OCI-LY1 (cell line): ENCODE measurements at regions not wholly inside any gene's neighbourhood (a gene's known extent, or its start where the extent isn't known, plus 50 kb on each side); places are given as distances from the start of the nearest gene placed in this dataset.

Experiments used
- H2AFZ ChIP-seq: fragments of 200-600 bp; sonication (generic), shearing (Covaris generic); 2 replicates; pipeline ENCODE4 v1.6.0; 2014; ENCODE audit warnings: antibody characterized with exemption, mild to moderate bottlenecking, low read length
- H3F3A ChIP-seq: fragments of 200-600 bp; sonication (generic), shearing (Covaris generic); 2 replicates; pipeline ENCODE4 v1.6.0; 2014; ENCODE audit warnings: mild to moderate bottlenecking, antibody characterized with exemption, low read length, moderate library complexity; ENCODE audit not compliant: insufficient read depth
- H3K27ac ChIP-seq: fragments of 200-600 bp; sonication (generic); 2 replicates; pipeline ENCODE4 v1.5.1; 2014; ENCODE audit warnings: low read length, mixed run types, mild to moderate bottlenecking, low read depth; ENCODE audit not compliant: poor library complexity, severe bottlenecking
- H3K27me3 ChIP-seq: fragments of 200-600 bp; sonication (generic); 2 replicates; pipeline ENCODE4 v1.6.0; 2014; ENCODE audit warnings: antibody characterized with exemption, mild to moderate bottlenecking, low read length, moderate library complexity; ENCODE audit not compliant: insufficient read depth
- H3K36me3 ChIP-seq: fragments of 200-600 bp; sonication (generic); 2 replicates; pipeline ENCODE4 v1.6.1; 2014; ENCODE audit warnings: mild to moderate bottlenecking, antibody characterized with exemption, low read length, moderate library complexity, mixed read lengths; ENCODE audit not compliant: insufficient read depth
- H3K4me1 ChIP-seq: fragments of 200-600 bp; sonication (generic); 2 replicates; pipeline ENCODE4 v1.5.1; 2014; ENCODE audit warnings: mild to moderate bottlenecking, low read length, moderate library complexity; ENCODE audit not compliant: insufficient read depth, severe bottlenecking
- H3K4me2 ChIP-seq: fragments of 200-600 bp; sonication (generic), shearing (Covaris generic); 2 replicates; pipeline ENCODE4 v1.6.1; 2014; ENCODE audit warnings: low read length
- H3K4me3 ChIP-seq: fragments of 200-600 bp; sonication (generic); 2 replicates; pipeline ENCODE4 v1.5.1; 2014; ENCODE audit warnings: low read length, low read depth, mild to moderate bottlenecking, mixed read lengths; ENCODE audit not compliant: poor library complexity, severe bottlenecking
- H3K79me2 ChIP-seq: fragments of 200-600 bp; shearing (Covaris generic); 2 replicates; pipeline ENCODE4 v1.6.1; 2016; ENCODE audit warnings: mixed run types, low read length, mixed read lengths; ENCODE audit not compliant: insufficient read depth
- H3K9ac ChIP-seq: fragments of 200-600 bp; sonication (generic), shearing (Covaris generic); 2 replicates; pipeline ENCODE4 v1.6.1; 2014; ENCODE audit warnings: mild to moderate bottlenecking, low read length, mixed read lengths
- H3K9me2 ChIP-seq: fragments of 200-600 bp; sonication (generic), shearing (Covaris generic); 2 replicates; pipeline ENCODE4 v1.6.1; 2014; ENCODE audit warnings: low read depth, mild to moderate bottlenecking, low read length, mixed read lengths
- H3K9me3 ChIP-seq: fragments of 200-600 bp; shearing (Covaris generic); 2 replicates; pipeline ENCODE4 v1.6.1; 2014; ENCODE audit warnings: low read length, mixed read lengths
- H4K20me1 ChIP-seq: fragments of 200-600 bp; sonication (generic), shearing (Covaris generic); 2 replicates; pipeline ENCODE4 v1.6.0; 2016; ENCODE audit warnings: mild to moderate bottlenecking, low read length; ENCODE audit not compliant: insufficient read depth
- EZH2 ChIP-seq: fragments of 200-600 bp; sonication (generic), shearing (Covaris generic); IDR thresholded peaks from 2 replicates; pipeline ENCODE4 v1.8.0; 2017; ENCODE audit warnings: borderline replicate concordance, mixed run types, mild to moderate bottlenecking, antibody characterized with exemption, low read length, moderate library complexity, mixed read lengths
- TF ChIP-seq, protein P1 (sequence below): fragments of 200-600 bp; sonication (generic), shearing (Covaris generic); IDR thresholded peaks from 2 replicates; pipeline ENCODE4 v1.5.1; 2017; ENCODE audit warnings: mild to moderate bottlenecking, antibody characterized with exemption, low read length, moderate library complexity, mixed read lengths

DNA sequence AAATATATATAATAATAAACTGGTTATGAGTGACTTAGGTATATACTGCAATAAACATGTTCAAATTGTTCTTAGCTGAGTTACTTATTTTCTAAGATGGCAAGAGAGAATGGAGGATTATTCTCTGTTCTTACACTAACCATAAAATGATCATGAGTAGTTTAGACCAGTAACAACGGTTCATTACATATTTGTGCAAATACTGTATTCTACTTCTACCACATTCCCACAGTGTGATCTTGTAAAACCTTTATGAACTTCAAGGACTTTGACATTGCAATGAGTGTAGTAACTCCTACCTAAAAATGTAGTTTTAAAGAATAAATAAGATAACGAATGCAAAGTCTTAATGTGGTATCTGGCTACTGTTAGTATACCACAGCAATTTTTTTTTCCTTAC is 353.7 kb upstream of the NCAM2 start:
- Histone ChIP-seq H3K4me2 (no peak overlapping the region), H3K36me3 (no peaks in the 10 kb centered on the region), H3K9ac (no peak overlapping the region), H3K79me2 (no peaks in the 10 kb centered on the region), H2AFZ (no peak overlapping the region), H3K27me3 (no peaks in the 10 kb centered on the region), H3K9me2 (no peaks in the 10 kb centered on the region), H3K27ac (no peak overlapping the region), H3K4me1 (no peaks in the 10 kb centered on the region), H4K20me1 (no peaks in the 10 kb centered on the region), H3F3A (no peaks in the 10 kb centered on the region), H3K9me3 (no peaks in the 10 kb centered on the region), H3K4me3 (no peak overlapping the region)
- TF ChIP-seq, protein P1, sequence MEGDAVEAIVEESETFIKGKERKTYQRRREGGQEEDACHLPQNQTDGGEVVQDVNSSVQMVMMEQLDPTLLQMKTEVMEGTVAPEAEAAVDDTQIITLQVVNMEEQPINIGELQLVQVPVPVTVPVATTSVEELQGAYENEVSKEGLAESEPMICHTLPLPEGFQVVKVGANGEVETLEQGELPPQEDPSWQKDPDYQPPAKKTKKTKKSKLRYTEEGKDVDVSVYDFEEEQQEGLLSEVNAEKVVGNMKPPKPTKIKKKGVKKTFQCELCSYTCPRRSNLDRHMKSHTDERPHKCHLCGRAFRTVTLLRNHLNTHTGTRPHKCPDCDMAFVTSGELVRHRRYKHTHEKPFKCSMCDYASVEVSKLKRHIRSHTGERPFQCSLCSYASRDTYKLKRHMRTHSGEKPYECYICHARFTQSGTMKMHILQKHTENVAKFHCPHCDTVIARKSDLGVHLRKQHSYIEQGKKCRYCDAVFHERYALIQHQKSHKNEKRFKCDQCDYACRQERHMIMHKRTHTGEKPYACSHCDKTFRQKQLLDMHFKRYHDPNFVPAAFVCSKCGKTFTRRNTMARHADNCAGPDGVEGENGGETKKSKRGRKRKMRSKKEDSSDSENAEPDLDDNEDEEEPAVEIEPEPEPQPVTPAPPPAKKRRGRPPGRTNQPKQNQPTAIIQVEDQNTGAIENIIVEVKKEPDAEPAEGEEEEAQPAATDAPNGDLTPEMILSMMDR: no peak
- TF ChIP-seq EZH2: no peak

GRCh38 chr21:20645344-20645743 is 352.9 kb upstream of the NCAM2 start:
- no peaks in the 10 kb centered on the region for H3K9me3 ChIP-seq
- H3K9me2 ChIP-seq: no peaks in the 10 kb centered on the region
- H3F3A ChIP-seq: no peaks in the 10 kb centered on the region
- H3K27me3 ChIP-seq: no peaks in the 10 kb centered on the region
- H3K27ac ChIP-seq: no peak overlapping the region
- H3K4me3 ChIP-seq: no peak overlapping the region
- H3K36me3 ChIP-seq: no peaks in the 10 kb centered on the region
- no peak overlapping the region for H3K9ac ChIP-seq
- no peaks in the 10 kb centered on the region for H4K20me1 ChIP-seq
- H2AFZ ChIP-seq: no peak overlapping the region
- no peak overlapping the region for H3K4me2 ChIP-seq
- TF ChIP-seq EZH2: no peak
- TF ChIP-seq, protein P1: no peak
- H3K4me1 ChIP-seq: no peaks in the 10 kb centered on the region
- H3K79me2 ChIP-seq: no peaks in the 10 kb centered on the region

GRCh38 chr21:20646431-20647165 is 351.6 kb upstream of the NCAM2 start:
- Histone ChIP-seq H3K27ac (no peak overlapping the region), H3K79me2 (no peaks in the 10 kb centered on the region), H3K4me1 (no peaks in the 10 kb centered on the region), H3F3A (no peaks in the 10 kb centered on the region), H3K4me2 (no peak overlapping the region), H3K4me3 (no peak overlapping the region), H2AFZ (no peak overlapping the region), H3K36me3 (no peaks in the 10 kb centered on the region), H4K20me1 (no peaks in the 10 kb centered on the region), H3K9ac (no peak overlapping the region), H3K9me2 (no peaks in the 10 kb centered on the region), H3K9me3 (no peaks in the 10 kb centered on the region), H3K27me3 (no peaks in the 10 kb centered on the region)
- no peak for TF ChIP-seq EZH2
- TF ChIP-seq, protein P1: no peak
